ENCODE measurements at regions not wholly inside any gene's neighbourhood (a gene's known extent, or its start where the extent isn't known, plus 50 kb on each side); places are given as distances from the start of the nearest gene placed in this dataset.
"Not testable (repeated sequence)": the region's sequence is repeated elsewhere in the genome, so short reads cannot be mapped to it uniquely, and the experiment has no call there.

- no peak for FAIRE-seq
- DNase-seq (ENCODE audit: low spot score) = no peak
Observed at GRCh38 chr16:60407606-60408005, 1628.6 kb downstream of the CDH8 start.

- DNase-seq (ENCODE audit: low spot score) = no peak
- FAIRE-seq = no peak
Observed at GRCh38 chr16:60407034-60407433, 1629.2 kb downstream of the CDH8 start.

- DNase-seq (ENCODE audit: low spot score) = no peak
- FAIRE-seq = no peak
Observed at GRCh38 chr16:60405286-60405685, 1631.0 kb downstream of the CDH8 start.

- FAIRE-seq (no peak), DNase-seq (ENCODE audit: low spot score) (no peak)
Observed at GRCh38 chr16:60404401-60404800, 1631.8 kb downstream of the CDH8 start.

- FAIRE-seq; DNase-seq (ENCODE audit: low spot score): not testable (repeated sequence)
Observed at GRCh38 chr16:60402941-60403340, 1633.3 kb downstream of the CDH8 start.

- DNase-seq (ENCODE audit: low spot score) (no peak), FAIRE-seq (no peak)
Observed at GRCh38 chr16:60392380-60392779, 1643.9 kb downstream of the CDH8 start.

GRCh38 chr16:60371591-60371990 lies 1637.5 kb upstream of the GOT2 start:
- DNase-seq (ENCODE audit: low spot score) (no peak), FAIRE-seq (no peak)

- FAIRE-seq (no peak), DNase-seq (ENCODE audit: low spot score) (no peak)
Observed at GRCh38 chr16:60367739-60368138, 1633.6 kb upstream of the GOT2 start.

- FAIRE-seq = no peak
- DNase-seq (ENCODE audit: low spot score) = no peak
Observed at GRCh38 chr16:60363566-60363965, 1629.5 kb upstream of the GOT2 start.

- DNase-seq (ENCODE audit: low spot score); FAIRE-seq: not testable (repeated sequence)
Observed at GRCh38 chr16:60359866-60360265, 1625.8 kb upstream of the GOT2 start.

- FAIRE-seq; DNase-seq (ENCODE audit: low spot score): not testable (repeated sequence)
Observed at GRCh38 chr16:60359412-60359811, 1625.3 kb upstream of the GOT2 start.

GRCh38 chr16:60357876-60358522 lies 1623.9 kb upstream of the GOT2 start:
- FAIRE-seq; DNase-seq (ENCODE audit: low spot score): not testable (repeated sequence)

- DNase-seq (ENCODE audit: low spot score) = no peak
- no peak for FAIRE-seq
Observed at GRCh38 chr16:60346256-60346655, 1612.1 kb upstream of the GOT2 start.

- FAIRE-seq (no peak), DNase-seq (ENCODE audit: low spot score) (no peak)
Observed at GRCh38 chr16:60337671-60338070, 1603.6 kb upstream of the GOT2 start.

- FAIRE-seq (no peak), DNase-seq (ENCODE audit: low spot score) (no peak)
Observed at GRCh38 chr16:60331168-60331567, 1597.1 kb upstream of the GOT2 start.

GRCh38 chr16:60329108-60329507 lies 1595.0 kb upstream of the GOT2 start:
- FAIRE-seq (no peak), DNase-seq (ENCODE audit: low spot score) (no peak)

GRCh38 chr16:60328152-60328551 lies 1594.0 kb upstream of the GOT2 start:
- no peak for FAIRE-seq
- DNase-seq (ENCODE audit: low spot score) = no peak

- no peak for FAIRE-seq
- DNase-seq (ENCODE audit: low spot score) = peak; percentile 18
Observed at GRCh38 chr16:60318486-60318885, 1584.4 kb upstream of the GOT2 start.

- DNase-seq (ENCODE audit: low spot score) = no peak
- no peak for FAIRE-seq
Observed at GRCh38 chr16:60310846-60311445, 1576.8 kb upstream of the GOT2 start.

- FAIRE-seq = no peak
- no peak for DNase-seq (ENCODE audit: low spot score)
Observed at GRCh38 chr16:60304720-60305119, 1570.6 kb upstream of the GOT2 start.

- FAIRE-seq (no peak), DNase-seq (ENCODE audit: low spot score) (no peak)
Observed at GRCh38 chr16:60304066-60304465, 1570.0 kb upstream of the GOT2 start.

- DNase-seq (ENCODE audit: low spot score) (no peak), FAIRE-seq (no peak)
Observed at GRCh38 chr16:60302676-60303075, 1568.6 kb upstream of the GOT2 start.

GRCh38 chr16:60302261-60302660 lies 1568.1 kb upstream of the GOT2 start:
- no peak for FAIRE-seq
- DNase-seq (ENCODE audit: low spot score) = no peak

All from urothelium cell line (cell line).